Erythroblast (primary cell): ENCODE measurements at regions not wholly inside any gene's neighbourhood (a gene's known extent, or its start where the extent isn't known, plus 50 kb on each side); places are given as distances from the start of the nearest gene placed in this dataset.

Experiments used
- DNase-seq, 2 experiments: peaks; one replicate each; lab custom pipeline; 2025; lab: John Stamatoyannopoulos, UW
- GATA1 ChIP-seq: IDR thresholded peaks from 2 replicates; pipeline ENCODE4 v1.6.1; 2011; ENCODE audit warnings: low read depth, mild to moderate bottlenecking, control low read depth, low read length, moderate library complexity
- POLR2A ChIP-seq: IDR thresholded peaks from 2 replicates; pipeline ENCODE4 v1.6.1; 2011; ENCODE audit warnings: mild to moderate bottlenecking, low read length

DNA sequence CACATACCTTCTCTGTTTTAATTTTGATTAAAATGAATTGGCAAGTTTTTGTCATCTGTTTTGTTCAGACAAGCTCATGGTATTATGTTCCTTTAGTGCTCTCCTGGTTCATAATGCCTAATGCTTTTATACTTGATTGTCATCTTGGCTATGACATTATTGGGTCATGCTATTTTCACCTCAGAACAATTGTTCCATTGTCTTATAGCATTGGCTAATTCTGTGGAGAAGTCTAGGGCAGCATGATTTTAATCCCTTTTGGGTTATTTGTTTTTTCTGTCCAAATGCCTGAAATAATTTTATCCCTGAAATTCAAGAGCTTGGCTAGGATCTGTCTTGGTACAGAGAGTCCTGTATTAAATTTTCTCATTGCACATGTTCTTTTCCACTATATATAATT lies 83.8 kb upstream of the CCDC85A start:
- TF ChIP-seq GATA1 = no peak
- no peak for TF ChIP-seq POLR2A
- DNase-seq = no peak

DNA sequence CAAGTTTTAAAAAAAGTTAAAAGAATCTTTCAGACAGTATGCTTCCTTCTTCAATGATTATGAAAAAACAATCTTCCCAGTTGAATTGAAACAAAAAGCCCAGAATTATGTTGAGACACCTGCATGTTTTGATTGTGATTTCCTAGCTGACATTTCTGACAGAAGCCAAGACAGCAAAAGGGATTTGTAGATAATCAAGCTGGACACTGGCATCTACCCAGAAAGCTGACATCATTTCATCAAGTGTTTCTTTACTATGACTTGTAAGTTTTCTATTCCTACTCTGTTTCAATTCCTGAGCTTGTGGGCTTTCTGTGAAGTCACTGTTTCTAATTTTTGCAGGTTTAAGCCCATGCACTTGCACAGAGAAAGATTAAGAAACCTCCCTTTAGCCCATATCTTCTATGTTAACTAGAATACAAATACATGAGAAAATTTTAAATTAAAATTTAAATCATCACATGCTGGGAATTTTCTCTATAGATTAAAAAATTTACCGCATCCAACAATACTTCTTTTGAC lies 82.9 kb upstream of the CCDC85A start:
- DNase-seq = no peak
- TF ChIP-seq GATA1 = no peak
- no peak for TF ChIP-seq POLR2A

DNA sequence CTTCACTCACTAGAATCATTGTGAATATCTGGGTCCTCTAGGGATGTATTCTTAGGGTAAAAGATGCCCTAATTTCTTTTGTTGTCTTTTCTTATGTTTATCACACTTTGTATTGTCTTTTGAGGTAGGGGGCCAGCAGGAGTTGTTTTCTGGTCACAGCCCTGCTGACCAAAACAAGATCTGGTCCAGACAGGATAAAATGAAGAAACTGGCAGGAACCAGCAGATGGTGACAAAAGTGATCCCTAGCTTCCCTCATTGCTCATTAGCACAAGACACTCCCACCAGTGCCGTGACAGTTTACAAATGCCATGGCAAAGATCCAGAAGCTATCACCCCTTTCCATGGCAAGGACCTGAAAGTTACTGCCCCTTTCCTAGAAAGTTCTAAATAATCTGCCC lies 81.7 kb upstream of the CCDC85A start:
- DNase-seq = no peak
- TF ChIP-seq GATA1 = no peak
- no peak for TF ChIP-seq POLR2A

GRCh38 chr2:56102866-56103265 lies 80.9 kb upstream of the CCDC85A start:
- TF ChIP-seq POLR2A (no peak), GATA1 (no peak)
- no peak for DNase-seq

DNA sequence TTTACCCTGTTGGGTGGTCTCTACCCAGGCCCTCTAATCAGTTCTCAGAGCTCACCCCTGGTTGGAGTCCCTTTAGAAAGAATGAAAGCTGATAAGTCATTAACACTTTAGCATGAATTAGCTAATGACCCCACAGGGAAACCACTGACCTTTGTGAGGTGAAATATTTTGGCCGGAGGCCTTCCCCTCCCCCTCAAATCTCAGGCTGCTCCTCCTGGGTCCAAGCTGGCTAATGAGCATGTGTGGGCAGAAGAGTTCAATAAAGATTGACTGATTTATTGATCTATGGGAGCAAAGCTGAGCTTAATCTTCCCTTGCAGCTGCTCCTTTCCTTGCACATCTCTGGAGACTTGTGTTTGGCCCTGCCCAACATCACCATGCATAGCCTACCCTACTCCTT lies 78.8 kb upstream of the CCDC85A start:
- no peak for DNase-seq
- TF ChIP-seq GATA1 = no peak

DNA sequence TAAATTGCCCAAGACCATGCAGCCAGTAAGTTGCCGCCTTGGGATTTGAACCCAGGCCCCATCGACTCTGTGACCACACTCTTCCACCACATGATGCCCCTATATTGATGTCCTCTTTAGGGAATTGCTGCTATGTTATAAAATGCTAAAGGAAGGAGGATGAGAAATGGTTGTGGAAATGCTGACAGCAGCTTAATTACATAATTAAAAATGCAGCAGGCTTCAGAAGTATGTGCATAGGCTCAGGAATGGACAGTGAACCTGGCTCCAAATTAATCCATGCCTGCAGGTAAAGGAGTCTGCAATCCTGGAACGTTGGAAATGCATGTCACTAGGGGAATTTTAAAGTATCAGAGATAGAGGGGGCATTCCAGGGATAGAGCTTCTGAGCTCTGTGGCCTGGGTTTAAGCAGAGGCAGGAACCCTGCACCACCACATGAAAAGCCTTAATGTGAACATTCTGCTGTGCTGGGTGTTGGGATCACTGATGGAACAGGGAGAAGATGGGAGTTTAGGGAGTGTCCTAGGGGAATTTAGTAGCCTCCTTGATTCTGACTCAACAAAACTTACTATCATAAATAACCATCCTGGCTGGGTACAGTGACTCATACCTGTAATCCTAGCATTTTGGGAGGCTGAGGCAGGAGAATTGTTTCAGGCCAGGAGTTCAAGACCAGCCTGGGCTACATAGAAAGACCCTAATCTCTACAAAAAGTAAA lies 76.1 kb upstream of the CCDC85A start:
- no peak for TF ChIP-seq GATA1
- no peak for TF ChIP-seq POLR2A
- DNase-seq = no peak

DNA sequence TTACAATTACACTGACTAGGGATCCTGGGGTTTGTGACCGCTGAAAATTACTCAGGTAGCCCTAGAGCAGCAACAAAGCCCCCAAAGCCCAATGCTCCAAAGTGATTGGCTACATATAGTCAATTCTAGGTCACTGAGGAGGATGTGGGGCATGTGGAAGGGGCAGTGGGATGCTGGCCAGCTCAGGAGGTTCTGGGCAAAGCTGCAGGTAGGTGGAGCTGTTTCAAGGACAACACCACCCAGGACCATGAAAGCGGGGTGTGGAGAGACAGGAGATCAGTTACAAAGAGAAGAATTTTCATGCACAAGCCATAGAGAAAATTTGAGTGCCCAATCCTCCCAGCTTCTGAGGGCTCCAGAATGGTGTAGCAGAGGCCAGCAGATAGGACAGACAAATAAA lies 75.0 kb upstream of the CCDC85A start:
- TF ChIP-seq GATA1 (no peak), POLR2A (no peak)
- DNase-seq = no peak

- DNase-seq = no peak
- TF ChIP-seq POLR2A (no peak), GATA1 (no peak)
Observed at GRCh38 chr2:56109994-56110393, 73.8 kb upstream of the CCDC85A start.

GRCh38 chr2:56113382-56113975 lies 70.3 kb upstream of the CCDC85A start:
- DNase-seq = no peak
- TF ChIP-seq POLR2A (no peak), GATA1 (no peak)

GRCh38 chr2:56117764-56118163 lies 66.0 kb upstream of the CCDC85A start:
- no peak for DNase-seq
- TF ChIP-seq GATA1 (no peak), POLR2A (no peak)

GRCh38 chr2:56118474-56118873 lies 65.3 kb upstream of the CCDC85A start:
- no peak for DNase-seq
- TF ChIP-seq POLR2A (no peak), GATA1 (no peak)

DNA sequence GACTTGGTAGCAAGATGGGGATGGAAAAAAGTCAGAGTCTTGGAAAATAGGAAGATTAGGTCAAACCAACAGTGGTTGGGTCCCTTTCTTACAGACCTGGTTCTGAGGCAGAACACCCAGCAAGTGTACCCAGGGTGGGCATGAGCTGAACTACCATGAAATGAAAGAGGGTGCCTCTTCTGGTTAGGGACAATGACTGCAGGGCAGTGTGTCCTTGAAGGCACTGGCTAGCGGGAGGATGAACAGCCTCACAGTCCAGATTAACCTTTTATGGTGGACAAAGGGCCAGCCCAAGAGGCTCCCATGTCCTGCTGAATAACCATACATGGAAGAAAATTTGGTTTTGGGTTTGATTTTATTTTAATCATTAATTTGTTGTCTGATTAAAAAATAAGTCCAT lies 61.8 kb upstream of the CCDC85A start:
- DNase-seq = no peak
- TF ChIP-seq POLR2A (no peak), GATA1 (no peak)

DNA sequence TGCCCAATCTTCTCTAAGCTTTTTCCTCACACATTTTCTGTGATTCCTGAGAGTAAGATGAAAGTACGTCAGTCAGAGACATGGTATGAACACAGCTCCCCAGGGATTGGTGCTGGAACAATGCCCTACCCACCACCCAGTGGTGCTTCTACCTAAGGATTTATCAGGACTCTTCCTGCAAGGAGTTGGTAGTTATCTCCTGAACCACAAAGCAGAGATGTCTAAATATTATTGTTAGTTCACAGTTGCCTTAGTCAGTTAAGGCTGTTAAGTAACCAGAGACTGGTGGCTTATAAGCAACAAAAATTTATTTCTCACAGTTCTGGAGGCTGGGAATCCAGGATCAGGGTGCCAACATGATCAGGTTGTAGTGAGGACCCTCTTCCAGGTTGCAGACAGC lies 60.3 kb upstream of the CCDC85A start:
- TF ChIP-seq GATA1 = no peak
- no peak for TF ChIP-seq POLR2A
- no peak for DNase-seq

DNA sequence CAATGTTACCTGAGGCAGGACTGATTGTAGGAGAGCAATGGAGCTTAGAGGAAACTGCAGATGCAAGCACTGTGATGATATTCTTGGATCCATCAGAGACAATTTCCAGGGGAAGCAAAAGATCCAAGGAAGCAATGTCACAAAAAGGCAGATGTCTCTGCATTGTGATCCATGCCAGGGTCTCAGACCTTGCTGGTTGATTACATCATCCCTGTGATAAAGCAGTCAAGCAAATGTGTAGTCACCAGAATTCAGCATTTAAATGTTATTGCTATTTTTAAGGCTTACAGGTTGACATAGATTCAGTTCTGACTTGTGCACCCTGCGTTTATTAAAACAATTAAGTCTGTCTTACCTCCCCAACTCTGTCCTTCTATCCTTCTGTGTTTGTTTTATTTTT lies 56.8 kb upstream of the CCDC85A start:
- TF ChIP-seq POLR2A (no peak), GATA1 (no peak)
- DNase-seq = peak in 1 of 2 experiments; percentile 26
